ENCODE measurements at regions not wholly inside any gene's neighbourhood (a gene's known extent, or its start where the extent isn't known, plus 50 kb on each side); places are given as distances from the start of the nearest gene placed in this dataset.

DNA sequence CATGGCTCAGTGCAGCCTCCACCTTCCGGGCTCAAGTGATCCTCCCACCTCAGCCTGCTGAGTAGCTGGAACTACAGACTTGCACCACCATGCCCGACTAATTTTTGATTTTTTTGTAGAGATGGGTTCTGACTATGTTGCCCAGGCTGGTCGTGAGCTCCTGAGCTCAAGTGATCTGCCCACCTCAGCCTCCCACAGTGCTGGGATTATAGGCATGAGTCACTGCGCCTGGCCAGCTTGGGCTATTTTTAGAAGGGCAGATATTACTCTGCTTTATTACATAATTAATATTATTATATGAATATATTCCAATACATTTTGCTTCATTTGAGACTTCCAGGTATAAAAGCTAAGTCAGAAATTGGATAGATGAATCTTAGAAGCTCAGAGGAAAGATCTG, 143.7 kb upstream of the ANK2 start:
- no peaks in the 10 kb centered on the region for H3K9me3 Mint-ChIP-seq
- no peaks in the 10 kb centered on the region for H3K36me3 Mint-ChIP-seq (ENCODE audit: low read depth)
- H3K27ac Mint-ChIP-seq: no peak overlapping the region
- no peaks in the 10 kb centered on the region for H3K4me1 Mint-ChIP-seq (ENCODE audit: low read depth)
- H3K4me3 Mint-ChIP-seq: no peak overlapping the region
- peaks cover 34% of the 10 kb centered on the region for H3K27me3 Mint-ChIP-seq

DNA sequence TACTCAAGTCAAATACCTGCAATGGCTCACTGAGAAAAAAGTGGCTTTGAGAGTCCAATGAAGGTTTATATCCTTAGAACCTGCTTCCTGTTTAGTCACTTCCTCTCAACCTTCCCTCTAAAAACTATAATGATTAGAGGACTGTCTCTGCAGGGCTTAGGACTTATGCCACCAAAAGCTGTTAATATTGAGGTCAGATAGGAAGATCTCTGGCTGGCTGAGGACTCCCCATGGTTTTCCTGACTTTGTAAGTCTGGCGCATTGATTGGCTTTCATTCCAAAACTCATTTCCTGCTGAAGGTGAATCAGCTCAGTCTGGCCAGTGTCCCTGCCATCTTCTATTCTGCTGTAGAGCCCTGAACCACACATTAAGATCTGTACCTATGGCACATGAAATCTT, 140.9 kb upstream of the ANK2 start:
- Mint-ChIP-seq H3K9me3 (no peaks in the 10 kb centered on the region), H3K4me1 (ENCODE audit: low read depth) (no peaks in the 10 kb centered on the region), H3K36me3 (ENCODE audit: low read depth) (no peaks in the 10 kb centered on the region), H3K27ac (no peak overlapping the region), H3K4me3 (no peak overlapping the region), H3K27me3 (peaks cover 20% of the 10 kb centered on the region)

DNA sequence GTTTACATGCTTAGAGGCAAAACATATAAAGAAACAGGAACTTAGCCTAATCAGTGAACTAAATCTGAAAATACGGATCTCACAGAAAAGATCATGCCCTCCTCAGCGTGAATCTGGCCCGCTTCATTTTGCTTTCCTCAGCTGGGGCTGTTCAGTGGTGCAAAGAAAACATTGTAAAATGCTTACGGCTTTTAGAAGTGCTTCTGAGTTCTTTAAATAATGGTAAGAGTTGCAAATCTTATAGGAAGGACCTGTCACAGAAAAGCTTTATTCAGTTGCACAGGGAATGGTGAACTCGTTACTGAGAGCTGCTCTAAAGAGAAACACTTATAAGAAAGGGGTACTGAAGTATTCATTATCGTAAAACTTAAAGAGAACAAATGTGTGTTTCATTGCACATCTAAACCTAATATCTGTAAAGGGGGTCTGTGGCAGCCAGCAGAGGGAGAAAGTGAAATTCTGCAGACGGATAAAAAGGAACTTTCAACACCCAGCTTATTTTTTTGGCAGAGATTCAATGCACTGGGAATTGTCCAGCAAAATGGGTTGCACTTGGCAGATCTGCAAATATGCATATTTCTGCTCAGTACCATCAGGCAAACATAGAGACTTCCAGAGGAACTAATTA, 139.2 kb upstream of the ANK2 start:
- H3K4me1 Mint-ChIP-seq (ENCODE audit: low read depth): no peaks in the 10 kb centered on the region
- no peak overlapping the region for H3K4me3 Mint-ChIP-seq
- H3K36me3 Mint-ChIP-seq (ENCODE audit: low read depth): no peaks in the 10 kb centered on the region
- H3K27me3 Mint-ChIP-seq: peaks cover 20% of the 10 kb centered on the region
- no peaks in the 10 kb centered on the region for H3K9me3 Mint-ChIP-seq
- H3K27ac Mint-ChIP-seq: no peak overlapping the region

GRCh38 chr4:112916868-112917267, 132.6 kb upstream of the ANK2 start:
- Mint-ChIP-seq H3K4me3 (no peak overlapping the region), H3K27ac (no peak overlapping the region), H3K27me3 (peaks cover 6% of the 10 kb centered on the region), H3K36me3 (ENCODE audit: low read depth) (no peaks in the 10 kb centered on the region), H3K9me3 (no peaks in the 10 kb centered on the region), H3K4me1 (ENCODE audit: low read depth) (no peaks in the 10 kb centered on the region)

GRCh38 chr4:112923516-112923915, 125.9 kb upstream of the ANK2 start:
- H3K4me3 Mint-ChIP-seq: no peak overlapping the region
- H3K4me1 Mint-ChIP-seq (ENCODE audit: low read depth): no peaks in the 10 kb centered on the region
- H3K9me3 Mint-ChIP-seq: no peaks in the 10 kb centered on the region
- H3K27me3 Mint-ChIP-seq: peaks cover 13% of the 10 kb centered on the region
- H3K36me3 Mint-ChIP-seq (ENCODE audit: low read depth): no peaks in the 10 kb centered on the region
- H3K27ac Mint-ChIP-seq: no peak overlapping the region

GRCh38 chr4:112926819-112927218, 122.6 kb upstream of the ANK2 start:
- Mint-ChIP-seq H3K9me3 (no peaks in the 10 kb centered on the region), H3K36me3 (ENCODE audit: low read depth) (no peaks in the 10 kb centered on the region), H3K4me3 (no peak overlapping the region)

DNA sequence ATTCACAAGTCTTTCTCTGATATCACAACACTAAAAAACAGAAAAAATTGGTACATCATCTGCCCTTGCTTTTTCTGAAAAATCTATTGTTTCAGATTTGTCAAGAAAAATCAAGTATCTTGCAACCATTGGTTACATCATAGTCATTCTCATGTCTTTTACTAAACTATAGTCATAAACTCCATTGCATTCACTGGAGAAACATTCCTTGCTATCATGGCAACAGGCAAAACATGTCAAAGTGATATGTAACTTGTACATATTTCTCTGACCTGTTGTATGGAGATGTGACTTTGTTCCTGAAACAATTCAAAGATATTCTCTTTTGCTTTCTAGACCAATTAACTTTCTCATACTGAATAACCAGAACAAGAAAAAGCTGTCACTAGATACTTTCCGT, 121.9 kb upstream of the ANK2 start:
- H3K4me3 Mint-ChIP-seq: no peak overlapping the region
- no peaks in the 10 kb centered on the region for H3K36me3 Mint-ChIP-seq (ENCODE audit: low read depth)
- H3K9me3 Mint-ChIP-seq: no peaks in the 10 kb centered on the region
- H3K27me3 Mint-ChIP-seq: peaks cover 12% of the 10 kb centered on the region
- H3K27ac Mint-ChIP-seq: no peak overlapping the region
- H3K4me1 Mint-ChIP-seq (ENCODE audit: low read depth): no peaks in the 10 kb centered on the region

More at GRCh38 chr4:112926819-112927218, 122.6 kb upstream of the ANK2 start:
- H3K27me3 Mint-ChIP-seq: peaks cover 12% of the 10 kb centered on the region
- no peak overlapping the region for H3K27ac Mint-ChIP-seq
- H3K4me1 Mint-ChIP-seq (ENCODE audit: low read depth): no peaks in the 10 kb centered on the region

- Mint-ChIP-seq H3K36me3 (ENCODE audit: low read depth) (no peaks in the 10 kb centered on the region), H3K4me1 (ENCODE audit: low read depth) (no peaks in the 10 kb centered on the region), H3K9me3 (no peaks in the 10 kb centered on the region), H3K27ac (no peak overlapping the region), H3K27me3 (peaks cover 12% of the 10 kb centered on the region), H3K4me3 (no peak overlapping the region)
These were observed 118.5 kb upstream of the ANK2 start for GRCh38 chr4:112931001-112931400.

GRCh38 chr4:112933790-112934189, 115.7 kb upstream of the ANK2 start:
- H3K9me3 Mint-ChIP-seq: no peaks in the 10 kb centered on the region
- no peak overlapping the region for H3K27ac Mint-ChIP-seq
- H3K27me3 Mint-ChIP-seq: peaks cover 11% of the 10 kb centered on the region
- H3K36me3 Mint-ChIP-seq (ENCODE audit: low read depth): no peaks in the 10 kb centered on the region
- H3K4me3 Mint-ChIP-seq: no peak overlapping the region
- H3K4me1 Mint-ChIP-seq (ENCODE audit: low read depth): no peaks in the 10 kb centered on the region

DNA sequence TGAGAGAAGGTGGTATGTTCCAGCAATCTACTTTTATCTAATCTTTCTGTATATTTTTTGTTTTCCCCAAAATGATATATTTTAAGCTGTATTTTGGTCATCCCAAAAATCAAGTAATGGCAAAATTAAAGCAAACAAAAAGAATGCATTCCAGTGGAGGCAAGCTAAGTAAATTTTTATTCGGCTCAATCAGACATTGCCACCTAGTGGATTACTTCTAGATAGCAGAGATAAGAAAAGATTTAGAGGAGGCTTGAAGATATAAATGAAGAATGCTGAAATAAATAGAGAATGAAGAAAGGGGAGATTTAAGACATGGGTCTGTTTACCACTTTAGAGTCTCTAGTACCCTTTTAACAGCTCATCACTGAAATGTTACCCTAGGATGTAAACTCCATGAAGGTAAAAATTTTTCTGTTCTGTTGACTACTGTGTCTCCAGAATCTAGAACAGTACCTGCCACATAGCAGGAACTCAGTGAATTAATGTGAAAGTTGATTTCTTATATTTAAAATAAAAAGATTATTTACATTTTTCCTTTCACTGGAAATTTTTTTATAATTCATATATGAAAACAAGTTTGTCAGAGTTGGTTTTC, 110.9 kb upstream of the ANK2 start:
- H3K27me3 Mint-ChIP-seq: peaks cover 17% of the 10 kb centered on the region
- no peaks in the 10 kb centered on the region for H3K4me1 Mint-ChIP-seq (ENCODE audit: low read depth)
- H3K27ac Mint-ChIP-seq: no peak overlapping the region
- no peak overlapping the region for H3K4me3 Mint-ChIP-seq
- no peaks in the 10 kb centered on the region for H3K9me3 Mint-ChIP-seq
- H3K36me3 Mint-ChIP-seq (ENCODE audit: low read depth): no peaks in the 10 kb centered on the region

GRCh38 chr4:112939901-112940300, 109.6 kb upstream of the ANK2 start:
- Mint-ChIP-seq H3K4me1 (ENCODE audit: low read depth) (no peaks in the 10 kb centered on the region), H3K27ac (no peak overlapping the region), H3K27me3 (peaks cover 18% of the 10 kb centered on the region), H3K36me3 (ENCODE audit: low read depth) (no peaks in the 10 kb centered on the region), H3K4me3 (no peak overlapping the region), H3K9me3 (no peaks in the 10 kb centered on the region)

DNA sequence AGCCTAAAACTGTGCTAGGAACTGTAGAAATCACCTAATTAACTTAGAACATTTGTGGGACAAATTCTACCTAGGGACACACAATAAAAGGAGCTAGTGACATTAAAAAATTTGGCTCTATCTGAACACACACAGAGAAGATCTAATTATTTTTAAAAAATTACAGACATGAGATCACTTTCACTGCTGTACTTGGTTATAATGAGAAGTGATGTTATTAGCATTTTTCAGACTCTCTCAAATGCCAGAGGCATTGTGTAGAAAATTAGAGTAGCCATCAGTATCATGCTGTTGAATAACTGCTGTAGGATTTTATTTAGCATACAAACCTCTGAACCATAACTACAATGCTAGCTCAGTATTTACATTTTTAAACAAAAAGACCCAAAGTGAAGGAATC, 109.1 kb upstream of the ANK2 start:
- no peak overlapping the region for H3K27ac Mint-ChIP-seq
- peaks cover 17% of the 10 kb centered on the region for H3K27me3 Mint-ChIP-seq
- no peaks in the 10 kb centered on the region for H3K36me3 Mint-ChIP-seq (ENCODE audit: low read depth)
- no peaks in the 10 kb centered on the region for H3K9me3 Mint-ChIP-seq
- no peak overlapping the region for H3K4me3 Mint-ChIP-seq
- no peaks in the 10 kb centered on the region for H3K4me1 Mint-ChIP-seq (ENCODE audit: low read depth)

GRCh38 chr4:112942077-112942476, 107.4 kb upstream of the ANK2 start:
- Mint-ChIP-seq H3K36me3 (ENCODE audit: low read depth) (no peaks in the 10 kb centered on the region), H3K4me3 (no peak overlapping the region), H3K27ac (no peak overlapping the region), H3K9me3 (no peaks in the 10 kb centered on the region), H3K4me1 (ENCODE audit: low read depth) (no peaks in the 10 kb centered on the region), H3K27me3 (peaks cover 22% of the 10 kb centered on the region)

DNA sequence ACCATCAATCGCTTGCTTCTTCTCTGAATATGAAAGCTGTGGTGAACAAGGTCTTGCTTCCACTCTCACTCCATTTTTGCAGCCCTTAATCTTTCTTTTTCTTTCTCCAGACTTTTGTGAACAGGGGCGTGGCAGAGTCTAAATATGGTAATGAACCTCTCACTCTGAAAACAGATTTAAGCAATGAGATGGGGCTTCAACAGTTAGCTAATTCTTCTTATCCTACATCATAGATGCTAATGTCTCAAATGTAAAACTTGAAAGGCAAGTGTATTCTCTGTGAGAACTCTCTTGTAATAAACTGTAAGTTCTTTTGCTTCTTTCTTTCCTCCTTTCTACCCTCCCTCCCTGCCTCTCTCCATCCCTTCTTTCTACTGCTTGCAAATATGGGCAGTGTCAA, 106.5 kb upstream of the ANK2 start:
- H3K4me3 Mint-ChIP-seq: no peak overlapping the region
- H3K36me3 Mint-ChIP-seq (ENCODE audit: low read depth): no peaks in the 10 kb centered on the region
- H3K27me3 Mint-ChIP-seq: peaks cover 22% of the 10 kb centered on the region
- H3K27ac Mint-ChIP-seq: no peak overlapping the region
- no peaks in the 10 kb centered on the region for H3K9me3 Mint-ChIP-seq
- H3K4me1 Mint-ChIP-seq (ENCODE audit: low read depth): no peaks in the 10 kb centered on the region

- Mint-ChIP-seq H3K36me3 (ENCODE audit: low read depth) (no peaks in the 10 kb centered on the region), H3K27me3 (peaks cover 19% of the 10 kb centered on the region), H3K4me3 (no peak overlapping the region), H3K27ac (no peak overlapping the region), H3K9me3 (no peaks in the 10 kb centered on the region), H3K4me1 (ENCODE audit: low read depth) (no peaks in the 10 kb centered on the region)
These were observed 105.4 kb upstream of the ANK2 start for GRCh38 chr4:112944006-112944405.

DNA sequence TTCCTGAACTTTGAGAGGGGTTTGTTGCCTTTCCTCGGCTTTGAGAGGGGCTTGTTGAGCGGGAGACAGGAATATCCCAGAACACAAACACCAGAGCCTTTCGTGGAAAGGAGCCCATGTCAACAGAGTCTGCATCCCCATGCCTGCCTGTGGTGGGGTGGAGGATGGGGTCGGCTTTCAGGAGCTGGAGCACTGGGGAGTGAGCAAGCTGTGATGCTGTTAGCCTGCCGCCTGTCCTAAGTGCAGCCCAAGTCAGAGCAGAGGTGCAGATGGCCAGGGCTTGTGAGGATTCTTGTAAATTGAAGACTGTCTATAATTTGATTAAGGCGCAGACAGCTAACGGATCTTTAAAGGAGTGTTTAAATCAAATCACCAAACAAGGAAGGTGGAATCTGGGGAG, 103.3 kb upstream of the ANK2 start:
- Mint-ChIP-seq H3K4me3 (no peak overlapping the region), H3K27ac (no peak overlapping the region), H3K4me1 (ENCODE audit: low read depth) (no peaks in the 10 kb centered on the region), H3K27me3 (peaks cover 10% of the 10 kb centered on the region), H3K9me3 (no peaks in the 10 kb centered on the region), H3K36me3 (ENCODE audit: low read depth) (no peaks in the 10 kb centered on the region)

All from stimulated activated naive CD8-positive, alpha-beta T cell treated with anti-CD3 and anti-CD28 coated beads, Interleukin-15, Interleukin-2, amounts not matched to agents 100 ng/mL and 50 ng/mL, for 24 hours (primary cell).